CD4-positive, alpha-beta T cell (primary cell): ENCODE measurements at regions not wholly inside any gene's neighbourhood (a gene's known extent, or its start where the extent isn't known, plus 50 kb on each side); places are given as distances from the start of the nearest gene placed in this dataset.
A peak's percentile ranks its signal among the peaks of the same experiment; 100 is the strongest.

ENCODE experiments used
- ATAC-seq: fragments of 200-7000 bp; cut with Tn5 transposase; one replicate; pipeline ENCODE4 v1.10.0; 2022; ENCODE audit warnings: mild to moderate bottlenecking; ENCODE audit not compliant: poor library complexity
- CTCF ChIA-PET: fragments of 350-600 bp; sonication (Branson Sonifier 250); formaldehyde crosslinking; loops from one replicate; lab custom pipeline; 2021; ENCODE audit warnings: antibody characterized with exemption, inconsistent platforms; lab: Charles Lee
- POLR2A ChIA-PET: fragments of 350-600 bp; sonication (Branson Sonifier 250); formaldehyde crosslinking; loops from one replicate; lab custom pipeline; 2021; ENCODE audit warnings: antibody characterized with exemption, inconsistent platforms; lab: Charles Lee
- DNase-seq, 14 experiments: peaks; one replicate each; pipeline ENCODE4 v3.0.0-alpha.2; 2013 to 2020; ENCODE audit warnings: mixed read lengths in 2 of 14
- H3K27ac ChIP-seq, 2 donors: one replicate each; pipeline versions ENCODE4 v1.5.1 to v1.7.0; 2013; ENCODE audit warnings: low read length in 2 of 2, low read depth in 1 of 2, mild to moderate bottlenecking in 1 of 2
- H3K27me3 ChIP-seq, 2 experiments: 1 replicate in 1 of 2; 2 replicates in 1 of 2; pipeline versions ENCODE4 v1.6.1 to v1.7.0; 2013; ENCODE audit warnings: low read length in 2 of 2, control low read depth in 1 of 2, mild to moderate bottlenecking in 1 of 2, moderate library complexity in 1 of 2; ENCODE audit not compliant: insufficient read depth in 2 of 2, control insufficient read depth in 1 of 2
- H3K36me3 ChIP-seq: one replicate; pipeline ENCODE4 v1.6.1; 2013; ENCODE audit warnings: low read length, control low read depth; ENCODE audit not compliant: insufficient read depth
- H3K4me1 ChIP-seq: one replicate; pipeline ENCODE4 v1.6.1; 2013; ENCODE audit warnings: low read length, control low read depth; ENCODE audit not compliant: insufficient read depth
- H3K4me3 ChIP-seq: one replicate; pipeline ENCODE4 v1.5.1; 2013; ENCODE audit warnings: mild to moderate bottlenecking, low read length, moderate library complexity
- H3K9me3 ChIP-seq, 2 experiments: 1 replicate in 1 of 2; 2 replicates in 1 of 2; pipeline versions ENCODE4 v1.6.1 to v1.7.0; 2013; ENCODE audit warnings: low read length in 2 of 2, mild to moderate bottlenecking in 2 of 2, control low read depth in 1 of 2, moderate library complexity in 1 of 2; ENCODE audit not compliant: control insufficient read depth in 1 of 2, insufficient read depth in 1 of 2
- H3K27ac Mint-ChIP-seq: one replicate; pipeline ENCODE4 v1.8.0; 2020; ENCODE audit warnings: mixed read lengths
- H3K27me3 Mint-ChIP-seq: one replicate; pipeline ENCODE4 v1.8.0; 2021; ENCODE audit warnings: mixed read lengths
- H3K36me3 Mint-ChIP-seq: one replicate; pipeline ENCODE4 v1.8.0; 2021; ENCODE audit warnings: low read depth, mixed read lengths
- H3K4me1 Mint-ChIP-seq: one replicate; pipeline ENCODE4 v1.8.0; 2021; ENCODE audit warnings: low read depth, mixed read lengths
- H3K4me3 Mint-ChIP-seq: one replicate; pipeline ENCODE4 v1.8.0; 2020; ENCODE audit warnings: mild to moderate bottlenecking, mixed read lengths
- H3K9me3 Mint-ChIP-seq: one replicate; pipeline ENCODE4 v1.8.0; 2020; ENCODE audit warnings: mixed read lengths
- intact Hi-C, 2 experiments: fragments of 100-400 bp; cut with DNase I in 1 of 2; cut with micrococcal nuclease in 1 of 2; formaldehyde crosslinking; loops; one replicate each; pipeline versions ENCODE4 v1.15.1 to v1.9.0; 2023 to 2025; cut with DNase I, micrococcal nuclease
- TF ChIP-seq, protein P1 (sequence below): fragments of 200-600 bp; IDR thresholded peaks from one replicate; pipeline ENCODE4 v1.8.0; 2022; ENCODE audit warnings: antibody characterized with exemption, mild to moderate bottlenecking

DNA sequence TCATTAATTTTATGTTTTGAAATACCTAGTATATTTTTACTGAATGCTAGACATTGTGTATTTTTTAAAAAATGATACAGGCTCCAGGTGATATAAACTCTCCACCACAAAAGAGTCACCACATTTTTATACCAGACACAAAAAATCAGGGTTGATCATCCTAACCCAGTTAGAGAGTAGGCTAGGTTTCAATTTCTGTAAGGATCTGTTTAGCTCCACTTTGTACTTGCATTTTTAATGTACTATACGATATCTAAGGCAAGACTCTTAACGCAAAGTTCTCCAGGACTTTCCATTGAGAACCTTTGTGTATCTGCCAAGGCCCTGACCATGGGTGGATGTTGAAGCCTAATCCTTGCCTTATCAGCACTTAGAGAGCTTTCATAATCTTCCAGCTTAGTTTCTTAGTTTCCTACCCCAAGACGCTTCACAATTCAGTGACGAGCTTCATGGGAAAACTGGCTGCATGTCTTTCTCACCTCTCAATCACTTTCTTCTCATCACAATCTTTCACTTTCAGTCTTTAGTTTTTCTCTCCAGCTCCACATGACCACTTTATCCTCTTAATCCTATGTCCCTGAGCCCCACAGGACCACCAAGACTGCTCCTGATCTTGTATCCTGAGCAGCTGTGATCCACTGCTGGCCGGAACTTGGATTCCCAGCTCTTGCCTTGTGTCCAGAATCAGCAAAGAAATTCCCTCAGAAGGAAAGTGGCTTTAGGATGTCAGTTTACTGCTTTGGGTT lies 635.8 kb downstream of the RNF144A start:
- H3K36me3 Mint-ChIP-seq, result no peaks in the 10 kb centered on the region
- intact Hi-C loops, result no loop called here
- H3K27ac Mint-ChIP-seq, result peak overlapping the region; percentile 10
- Histone ChIP-seq H3K9me3 (no peaks in the 10 kb centered on the region), H3K4me1 (peaks cover 5% of the 10 kb centered on the region), H3K4me3 (peak overlapping the region; percentile 23), H3K27me3 (no peaks in the 10 kb centered on the region), H3K27ac (no peak overlapping the region), H3K36me3 (no peaks in the 10 kb centered on the region)
- H3K4me3 Mint-ChIP-seq, result peak overlapping the region; percentile 0
- H3K9me3 Mint-ChIP-seq, result no peaks in the 10 kb centered on the region
- H3K4me1 Mint-ChIP-seq, result peaks cover 10% of the 10 kb centered on the region
- ATAC-seq (no peak), DNase-seq (no peak)
- ChIA-PET CTCF (no interaction called here), POLR2A (interaction anchor here (0.7 to 0.8 kb wide), 3 partner anchors 11 to 1210 kb away, joined by 3 to 4 read pairs (median 3); no protein-coding TSS in a partner anchor)
- TF ChIP-seq, protein P1, sequence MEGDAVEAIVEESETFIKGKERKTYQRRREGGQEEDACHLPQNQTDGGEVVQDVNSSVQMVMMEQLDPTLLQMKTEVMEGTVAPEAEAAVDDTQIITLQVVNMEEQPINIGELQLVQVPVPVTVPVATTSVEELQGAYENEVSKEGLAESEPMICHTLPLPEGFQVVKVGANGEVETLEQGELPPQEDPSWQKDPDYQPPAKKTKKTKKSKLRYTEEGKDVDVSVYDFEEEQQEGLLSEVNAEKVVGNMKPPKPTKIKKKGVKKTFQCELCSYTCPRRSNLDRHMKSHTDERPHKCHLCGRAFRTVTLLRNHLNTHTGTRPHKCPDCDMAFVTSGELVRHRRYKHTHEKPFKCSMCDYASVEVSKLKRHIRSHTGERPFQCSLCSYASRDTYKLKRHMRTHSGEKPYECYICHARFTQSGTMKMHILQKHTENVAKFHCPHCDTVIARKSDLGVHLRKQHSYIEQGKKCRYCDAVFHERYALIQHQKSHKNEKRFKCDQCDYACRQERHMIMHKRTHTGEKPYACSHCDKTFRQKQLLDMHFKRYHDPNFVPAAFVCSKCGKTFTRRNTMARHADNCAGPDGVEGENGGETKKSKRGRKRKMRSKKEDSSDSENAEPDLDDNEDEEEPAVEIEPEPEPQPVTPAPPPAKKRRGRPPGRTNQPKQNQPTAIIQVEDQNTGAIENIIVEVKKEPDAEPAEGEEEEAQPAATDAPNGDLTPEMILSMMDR, result no peak
- H3K27me3 Mint-ChIP-seq, result no peaks in the 10 kb centered on the region

DNA sequence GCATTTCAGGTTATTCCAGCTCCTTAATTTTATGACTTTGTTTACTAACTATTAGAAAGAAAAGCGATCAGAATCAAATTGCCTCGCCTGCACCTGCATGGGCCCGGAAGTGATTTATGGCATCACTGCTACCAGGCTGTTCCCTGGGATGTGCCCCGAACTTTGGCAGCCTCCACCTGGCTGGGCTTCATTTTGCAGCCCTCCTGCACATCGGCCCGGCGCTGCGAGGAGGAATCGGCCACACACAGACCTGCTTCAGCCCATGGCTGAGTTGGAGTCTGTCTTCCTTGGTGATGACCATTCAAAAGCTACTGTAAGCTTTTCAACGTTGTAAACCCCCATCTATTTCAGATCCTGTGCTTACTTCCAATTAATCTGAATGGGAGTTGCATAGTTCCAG lies 638.0 kb downstream of the RNF144A start:
- H3K4me1 Mint-ChIP-seq, result peaks cover 10% of the 10 kb centered on the region
- H3K27ac ChIP-seq, result no peak overlapping the region
- POLR2A ChIA-PET, result interaction anchor here (1.5 kb wide), 1 partner anchor 12 kb away, joined by 3 read pairs; no protein-coding TSS in a partner anchor
- TF ChIP-seq, protein P1, result no peak
- no peaks in the 10 kb centered on the region for H3K9me3 ChIP-seq
- no peak for ATAC-seq
- no peaks in the 10 kb centered on the region for H3K9me3 Mint-ChIP-seq
- no peak overlapping the region for H3K4me3 ChIP-seq
- H3K4me1 ChIP-seq, result peaks cover 5% of the 10 kb centered on the region
- no peak overlapping the region for H3K4me3 Mint-ChIP-seq
- H3K27ac Mint-ChIP-seq, result no peak overlapping the region
- no peaks in the 10 kb centered on the region for H3K36me3 Mint-ChIP-seq
- CTCF ChIA-PET, result no interaction called here
- H3K27me3 ChIP-seq, result no peaks in the 10 kb centered on the region
- no peaks in the 10 kb centered on the region for H3K27me3 Mint-ChIP-seq
- H3K36me3 ChIP-seq, result no peaks in the 10 kb centered on the region
- no peak for DNase-seq
- intact Hi-C loops, result no loop called here

DNA sequence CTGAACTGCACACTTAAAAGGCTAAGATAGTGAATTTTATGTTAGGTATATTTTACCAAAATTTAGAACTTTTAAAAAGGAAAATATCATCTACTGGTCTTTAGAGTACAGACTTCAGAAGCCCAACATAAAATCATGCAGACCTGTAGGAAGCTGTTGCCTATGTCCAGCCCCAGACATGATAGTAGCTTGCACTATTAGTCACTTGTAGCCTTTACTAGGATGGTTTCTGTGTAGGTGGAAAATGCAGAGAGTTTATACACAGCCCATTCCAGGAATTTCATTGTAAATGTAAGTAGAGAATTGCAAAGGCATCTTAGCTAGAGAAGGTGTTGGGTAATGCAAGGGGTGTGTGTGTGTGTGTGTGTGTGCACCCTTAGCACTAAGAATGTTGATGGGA lies 640.2 kb downstream of the RNF144A start:
- peaks cover 10% of the 10 kb centered on the region for H3K4me1 Mint-ChIP-seq

More for the DNA sequence above, 640.2 kb downstream of the RNF144A start:
- Mint-ChIP-seq H3K27ac (no peak overlapping the region), H3K27me3 (no peaks in the 10 kb centered on the region), H3K36me3 (no peaks in the 10 kb centered on the region), H3K9me3 (no peaks in the 10 kb centered on the region), H3K4me3 (no peak overlapping the region)
- intact Hi-C loops, result no loop called here
- no peaks in the 10 kb centered on the region for H3K36me3 ChIP-seq
- TF ChIP-seq, protein P1, result no peak
- H3K9me3 ChIP-seq, result no peaks in the 10 kb centered on the region
- no peak overlapping the region for H3K4me3 ChIP-seq
- DNase-seq, result no peak
- CTCF ChIA-PET, result interaction anchor here (0.5 kb wide), 1 partner anchor 857 kb away, joined by 4 read pairs; no protein-coding TSS in a partner anchor
- H3K27me3 ChIP-seq, result no peaks in the 10 kb centered on the region
- peaks cover 5% of the 10 kb centered on the region for H3K4me1 ChIP-seq
- H3K27ac ChIP-seq, result no peak overlapping the region
- POLR2A ChIA-PET, result interaction anchor here (2.1 kb wide), 1 partner anchor 10 kb away, joined by 8 read pairs; no protein-coding TSS in a partner anchor
- ATAC-seq, result no peak
